GM12874 (cell line): ENCODE measurements at regions not wholly inside any gene's neighbourhood (a gene's known extent, or its start where the extent isn't known, plus 50 kb on each side); places are given as distances from the start of the nearest gene placed in this dataset.

Source experiments
- CTCF ChIP-seq: IDR thresholded peaks from 2 replicates; pipeline ENCODE4 v1.5.1; 2011; ENCODE audit warnings: low read depth, mild to moderate bottlenecking, control low read depth, low read length, moderate library complexity; ENCODE audit not compliant: insufficient read depth

- no peak for TF ChIP-seq CTCF
These were observed 319.1 kb upstream of the TLE3 start for GRCh38 chr15:70416829-70417228.

- TF ChIP-seq CTCF: no peak
These were observed 317.7 kb upstream of the TLE3 start for GRCh38 chr15:70415398-70415797.

GRCh38 chr15:70414626-70415025 lies 316.9 kb upstream of the TLE3 start:
- TF ChIP-seq CTCF: no peak

GRCh38 chr15:70412794-70413193 lies 315.1 kb upstream of the TLE3 start:
- TF ChIP-seq CTCF: no peak

GRCh38 chr15:70411143-70411863 lies 313.6 kb upstream of the TLE3 start:
- TF ChIP-seq CTCF: no peak

GRCh38 chr15:70410371-70410985 lies 312.8 kb upstream of the TLE3 start:
- TF ChIP-seq CTCF: no peak

GRCh38 chr15:70409388-70409787 lies 311.7 kb upstream of the TLE3 start:
- TF ChIP-seq CTCF: no peak
